Right lobe of liver (tissue), 4 donors: ENCODE measurements at regions not wholly inside any gene's neighbourhood (a gene's known extent, or its start where the extent isn't known, plus 50 kb on each side); places are given as distances from the start of the nearest gene placed in this dataset.
"Not testable (repeated sequence)": the region's sequence is repeated elsewhere in the genome, so short reads cannot be mapped to it uniquely, and the experiment has no call there.

ENCODE experiments used
- POLR2A ChIP-seq: fragments of 450-650 bp; IDR thresholded peaks from one replicate; pipeline ENCODE4 v1.6.1; 2017; ENCODE audit warnings: antibody characterized with exemption, mild to moderate bottlenecking
- TF ChIP-seq, protein P1 (sequence below), 4 donors: fragments of 200-600 bp in 3 of 4; fragments of 450-650 bp in 1 of 4; IDR thresholded peaks; one replicate each; pipeline versions ENCODE4 v1.5.1 to v1.8.0; 2016 to 2022; ENCODE audit warnings: antibody characterized with exemption in 4 of 4, mild to moderate bottlenecking in 2 of 4
- donor health status: DM: no; HTN: no; CAD: no.
- donor health status: DM: no; HTN: no; CAD: no.
- donor health status: DM: no; HTN: yes; CAD: no.

DNA sequence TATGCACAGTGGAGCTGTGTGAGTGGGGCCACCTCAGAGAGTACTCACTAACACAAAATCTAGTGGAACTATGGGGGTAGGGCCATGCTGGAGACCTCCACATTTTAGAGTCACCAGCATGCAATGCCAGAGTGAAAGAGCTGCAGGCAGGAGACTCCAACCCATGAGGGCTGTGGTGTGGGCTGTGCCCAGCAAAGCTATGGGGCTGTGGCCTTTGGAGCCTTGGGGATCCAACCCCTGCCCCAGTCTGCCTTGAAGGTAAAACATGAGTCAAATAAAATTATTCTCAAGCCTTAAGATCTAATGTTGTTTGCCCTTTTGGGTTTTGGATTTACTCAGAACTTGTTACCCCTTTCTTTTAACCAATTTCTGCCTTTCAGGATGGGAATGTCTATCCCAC, 163.8 kb upstream of the ZNF658 start:
- TF ChIP-seq, protein P1, sequence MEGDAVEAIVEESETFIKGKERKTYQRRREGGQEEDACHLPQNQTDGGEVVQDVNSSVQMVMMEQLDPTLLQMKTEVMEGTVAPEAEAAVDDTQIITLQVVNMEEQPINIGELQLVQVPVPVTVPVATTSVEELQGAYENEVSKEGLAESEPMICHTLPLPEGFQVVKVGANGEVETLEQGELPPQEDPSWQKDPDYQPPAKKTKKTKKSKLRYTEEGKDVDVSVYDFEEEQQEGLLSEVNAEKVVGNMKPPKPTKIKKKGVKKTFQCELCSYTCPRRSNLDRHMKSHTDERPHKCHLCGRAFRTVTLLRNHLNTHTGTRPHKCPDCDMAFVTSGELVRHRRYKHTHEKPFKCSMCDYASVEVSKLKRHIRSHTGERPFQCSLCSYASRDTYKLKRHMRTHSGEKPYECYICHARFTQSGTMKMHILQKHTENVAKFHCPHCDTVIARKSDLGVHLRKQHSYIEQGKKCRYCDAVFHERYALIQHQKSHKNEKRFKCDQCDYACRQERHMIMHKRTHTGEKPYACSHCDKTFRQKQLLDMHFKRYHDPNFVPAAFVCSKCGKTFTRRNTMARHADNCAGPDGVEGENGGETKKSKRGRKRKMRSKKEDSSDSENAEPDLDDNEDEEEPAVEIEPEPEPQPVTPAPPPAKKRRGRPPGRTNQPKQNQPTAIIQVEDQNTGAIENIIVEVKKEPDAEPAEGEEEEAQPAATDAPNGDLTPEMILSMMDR (IDR thresholded peaks at IDR 0.05), result not testable (repeated sequence)
- TF ChIP-seq POLR2A, result not testable (repeated sequence)
